ENCODE measurements at regions not wholly inside any gene's neighbourhood (a gene's known extent, or its start where the extent isn't known, plus 50 kb on each side); places are given as distances from the start of the nearest gene placed in this dataset.

DNA sequence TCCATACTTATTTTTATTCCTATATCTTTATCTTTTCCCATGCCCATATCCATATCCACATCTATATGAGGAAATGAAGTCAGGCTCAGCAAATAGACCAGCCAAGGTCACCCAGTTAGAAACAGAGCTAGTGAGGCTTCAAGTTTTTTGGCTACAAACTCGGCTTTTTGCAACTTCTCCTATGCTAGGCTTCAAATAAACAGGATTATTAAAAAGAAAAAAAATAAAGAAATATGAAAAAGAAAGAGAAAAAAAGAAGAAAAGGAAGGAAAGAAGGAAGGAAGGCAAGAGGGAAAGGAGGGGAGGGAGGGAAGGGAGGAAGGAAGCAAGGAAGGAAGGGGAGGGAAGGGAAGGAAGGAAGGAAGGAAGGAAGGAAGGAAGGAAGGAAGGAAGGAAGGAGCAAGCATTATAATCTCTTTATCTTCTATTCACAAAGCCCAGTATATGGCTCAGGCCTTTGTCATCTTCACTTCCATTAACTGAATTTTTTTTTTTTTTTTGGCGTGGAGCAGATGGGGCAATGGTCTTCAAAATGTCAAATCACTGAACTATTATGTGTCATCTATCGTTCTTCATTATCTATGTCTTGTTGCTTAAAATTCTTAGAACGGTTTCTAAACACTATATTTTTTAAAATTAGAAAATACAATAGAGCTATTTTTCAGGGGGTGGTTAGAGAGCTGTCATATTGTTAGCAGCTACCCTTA lies 418.2 kb downstream of the VRK1 start:
- DNase-seq = no peak

DNA sequence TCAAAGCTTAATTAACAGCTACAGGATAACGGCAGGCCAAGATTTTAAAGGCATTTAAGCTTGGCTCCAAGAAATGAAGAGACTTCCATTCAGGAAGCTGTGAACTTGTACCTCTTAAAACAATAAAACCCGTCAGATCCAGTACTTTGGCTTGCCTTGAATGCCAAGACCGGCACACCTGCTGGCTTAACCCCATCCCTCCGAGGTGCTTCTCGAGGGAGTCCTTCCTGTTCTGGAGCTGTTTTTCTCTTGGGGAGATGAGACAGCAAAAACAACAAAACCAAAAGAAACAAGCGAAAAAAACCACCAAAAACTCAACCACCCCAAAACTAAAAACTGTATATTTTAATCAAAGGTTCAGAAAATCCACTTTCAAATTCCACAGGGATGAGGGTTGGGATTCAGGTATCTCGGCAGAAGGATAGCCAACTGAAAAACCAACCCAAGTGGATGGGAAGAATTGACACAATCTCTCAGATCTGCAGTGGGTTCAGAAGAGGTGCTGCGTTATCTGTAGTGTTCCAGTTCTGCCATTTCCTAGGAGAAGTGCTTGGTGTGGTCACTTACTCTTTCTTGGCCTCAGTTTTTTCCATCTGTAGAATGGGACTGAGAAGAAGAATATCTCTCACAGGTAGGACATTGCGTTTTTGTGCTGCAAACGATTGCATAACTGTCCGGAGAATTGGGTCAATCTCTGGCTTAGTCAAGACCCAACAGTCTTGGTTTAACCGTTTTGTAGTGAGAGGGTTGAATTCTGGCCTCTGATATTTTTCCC lies 420.1 kb downstream of the VRK1 start:
- no peak for DNase-seq

DNA sequence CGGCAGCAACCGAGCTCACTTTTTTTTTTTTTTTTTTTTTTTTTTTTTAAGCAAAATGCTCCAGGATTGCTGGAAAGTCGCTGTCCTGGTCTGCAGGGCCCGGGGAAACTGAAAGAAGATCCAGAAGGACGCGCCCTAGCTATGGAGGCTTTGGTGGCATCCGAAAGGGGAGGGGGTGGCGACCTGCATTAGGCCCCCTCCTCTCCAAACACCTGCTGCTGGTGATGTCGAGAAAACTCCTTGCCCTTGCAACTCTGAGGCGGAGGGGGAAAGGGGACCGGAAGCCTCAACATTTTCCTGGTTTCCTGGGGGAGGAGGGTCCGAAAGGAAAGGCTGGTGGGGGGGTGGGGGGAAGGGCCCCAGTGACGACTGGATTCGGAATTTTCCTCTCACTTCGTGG lies 421.1 kb downstream of the VRK1 start:
- DNase-seq = no peak

DNA sequence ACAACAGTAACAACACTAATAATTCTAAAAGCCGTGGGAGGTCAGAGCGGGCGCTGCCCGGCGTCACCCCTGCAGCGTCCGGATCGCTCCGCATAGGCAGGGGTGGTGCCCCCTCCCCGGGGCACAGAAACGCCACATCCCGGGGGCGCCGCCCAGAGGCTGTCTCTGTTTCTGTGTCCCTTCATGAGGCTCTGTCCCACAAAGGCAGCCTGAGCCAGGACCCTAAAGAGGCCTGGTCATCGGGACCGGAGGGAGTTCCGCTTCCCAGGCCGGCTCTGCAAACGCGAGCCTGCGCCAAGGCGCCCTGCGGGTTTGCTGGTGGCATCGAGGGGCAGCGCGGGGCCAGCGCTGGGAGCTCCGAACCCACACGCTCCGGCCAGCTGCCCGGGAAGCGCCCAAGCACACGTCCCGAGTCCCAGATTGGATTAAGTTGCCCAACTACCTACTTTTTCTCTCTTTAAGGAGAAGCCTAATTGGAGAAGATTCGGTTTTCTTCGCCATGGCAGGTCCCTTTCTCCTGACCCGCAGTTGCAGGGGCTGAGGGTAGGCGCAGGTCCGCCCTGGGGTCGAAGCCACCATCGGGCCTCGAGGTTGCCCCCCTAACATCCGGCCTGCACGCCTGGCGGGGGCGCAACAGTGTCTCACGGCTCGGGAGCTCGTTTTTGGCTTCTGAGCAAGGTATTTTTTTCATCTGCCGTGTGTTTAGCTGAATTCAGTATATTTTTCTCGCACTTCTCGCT lies 421.7 kb downstream of the VRK1 start:
- DNase-seq = no peak

DNA sequence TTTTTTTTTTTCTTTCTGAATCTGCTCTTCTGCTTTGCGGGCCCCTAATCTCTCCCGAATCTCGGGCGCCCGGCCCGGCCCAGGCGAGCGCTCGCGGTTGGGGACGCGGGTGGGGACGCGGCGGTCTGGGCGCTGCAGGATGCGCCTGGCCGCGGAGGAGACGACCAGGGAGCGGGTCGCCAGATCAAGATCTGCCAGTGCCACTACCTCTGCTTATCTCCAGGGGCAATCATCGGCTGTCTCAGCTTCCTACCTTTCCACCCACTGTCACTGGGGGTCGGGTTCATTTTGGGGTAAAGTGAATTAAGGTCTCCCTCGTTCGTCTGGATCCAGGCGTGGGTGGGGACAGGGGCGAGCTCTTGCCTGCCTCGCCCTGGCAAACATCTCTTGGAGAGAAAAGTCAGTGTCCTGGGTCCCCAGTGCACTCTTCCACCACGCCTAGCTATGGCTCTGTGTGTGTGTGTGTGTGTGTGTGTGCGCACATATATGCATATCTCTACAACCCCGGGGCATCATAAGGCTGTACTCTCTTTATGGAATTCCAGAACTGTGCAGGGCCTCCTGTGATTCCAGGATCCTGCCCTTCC lies 422.3 kb downstream of the VRK1 start:
- DNase-seq = no peak

DNA sequence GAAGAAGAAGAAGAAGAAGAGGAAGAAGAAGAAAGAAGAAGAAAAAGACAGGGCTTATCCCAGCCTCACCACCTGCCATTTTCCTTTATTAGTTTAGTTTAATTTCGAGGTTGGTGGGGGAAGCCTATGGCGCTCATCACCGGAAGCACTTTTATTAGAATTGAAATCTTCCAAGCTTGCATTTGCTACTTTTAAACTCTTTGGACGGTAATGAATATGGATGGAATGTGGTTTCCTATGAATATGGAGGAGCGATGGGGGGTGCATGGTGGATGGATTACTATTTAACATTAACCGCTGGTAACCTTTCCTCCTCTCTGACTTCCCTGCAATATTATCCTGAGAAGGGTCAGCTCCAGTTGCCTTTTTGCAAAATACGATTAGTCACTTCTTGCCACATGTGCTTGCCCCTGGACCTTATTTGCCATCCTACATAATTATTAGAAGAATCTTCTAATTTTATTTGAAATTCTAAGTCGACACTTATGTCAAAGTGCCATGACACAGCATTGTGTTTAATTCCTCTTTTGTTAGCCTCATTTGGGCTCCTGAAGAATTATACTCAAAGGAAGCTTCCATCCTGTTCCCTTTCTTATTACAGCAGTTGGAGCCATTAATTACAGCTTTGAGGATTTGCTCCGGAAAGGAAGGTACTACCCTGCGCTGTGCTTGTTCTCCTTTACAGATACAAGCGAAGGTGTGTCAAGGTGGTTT lies 424.5 kb downstream of the VRK1 start:
- no peak for DNase-seq

DNA sequence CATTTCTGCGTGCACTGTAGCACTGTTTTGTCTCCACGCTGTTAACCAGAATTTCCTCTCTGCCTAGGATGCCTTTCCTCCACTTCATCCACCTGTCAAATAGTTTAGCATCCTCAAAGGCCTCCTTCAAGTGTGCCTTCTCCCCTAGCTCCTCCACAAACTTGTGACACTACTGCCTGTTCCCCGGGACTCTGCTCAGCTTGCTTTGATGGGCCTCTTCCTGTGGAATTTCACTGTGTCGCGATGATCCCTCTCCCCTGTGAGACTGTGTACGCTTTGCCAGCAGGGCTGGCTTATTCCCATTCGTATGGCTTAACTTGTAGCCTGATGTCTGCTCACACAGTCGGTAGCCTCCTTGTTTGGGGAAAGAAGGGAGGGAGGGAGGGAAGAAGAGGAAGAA lies 426.8 kb downstream of the VRK1 start:
- DNase-seq = no peak

DNA sequence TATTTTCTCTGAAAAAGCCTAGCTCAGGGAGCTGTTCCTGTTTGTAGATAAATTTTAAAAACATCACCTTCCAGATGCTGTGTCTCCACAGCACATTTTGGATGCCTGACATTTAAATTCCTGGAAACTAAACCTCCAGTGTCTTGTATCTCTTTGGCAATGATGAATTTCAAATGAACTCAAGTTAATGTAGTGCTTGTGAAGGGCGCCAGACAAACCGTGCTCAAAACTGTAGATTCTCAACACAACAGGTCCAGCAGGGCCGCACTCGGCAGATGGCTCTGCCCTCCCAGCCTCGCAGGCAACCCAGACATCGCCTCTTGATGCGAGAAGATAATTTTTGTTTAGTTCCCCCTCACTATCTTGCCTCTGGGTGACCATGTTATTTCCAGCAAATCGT lies 432.9 kb downstream of the VRK1 start:
- DNase-seq = no peak

DNA sequence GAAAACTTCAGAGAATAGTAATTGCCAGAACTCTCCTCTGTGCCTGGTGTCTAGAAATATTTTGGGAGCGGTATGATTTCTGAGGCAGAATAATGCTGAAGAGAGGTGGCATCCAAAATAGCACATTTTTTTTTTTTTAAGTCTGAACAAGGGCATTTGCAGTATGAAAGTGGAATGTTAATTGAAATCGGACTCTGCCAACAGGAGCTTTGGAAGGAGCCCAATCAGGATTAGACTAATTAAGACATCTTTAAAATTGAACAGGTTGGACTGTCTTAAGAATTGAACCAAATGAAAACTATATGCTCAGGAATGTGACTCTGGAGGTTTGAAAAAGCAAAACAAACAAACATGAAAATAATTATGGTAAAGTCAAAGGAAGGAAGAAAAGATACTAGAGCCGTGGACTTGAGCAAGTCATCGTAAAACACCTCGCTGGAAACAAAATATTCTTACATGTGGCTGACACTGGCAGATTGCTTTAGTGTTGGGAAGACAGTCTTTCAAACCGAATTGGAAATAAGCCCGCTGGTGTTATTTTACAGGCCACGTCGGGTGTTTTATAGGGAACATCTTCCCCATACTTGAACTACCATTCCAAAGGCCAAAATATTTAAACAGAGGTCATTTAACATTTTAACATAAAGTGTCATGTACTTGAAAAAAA lies 436.3 kb downstream of the VRK1 start:
- no peak for DNase-seq

DNA sequence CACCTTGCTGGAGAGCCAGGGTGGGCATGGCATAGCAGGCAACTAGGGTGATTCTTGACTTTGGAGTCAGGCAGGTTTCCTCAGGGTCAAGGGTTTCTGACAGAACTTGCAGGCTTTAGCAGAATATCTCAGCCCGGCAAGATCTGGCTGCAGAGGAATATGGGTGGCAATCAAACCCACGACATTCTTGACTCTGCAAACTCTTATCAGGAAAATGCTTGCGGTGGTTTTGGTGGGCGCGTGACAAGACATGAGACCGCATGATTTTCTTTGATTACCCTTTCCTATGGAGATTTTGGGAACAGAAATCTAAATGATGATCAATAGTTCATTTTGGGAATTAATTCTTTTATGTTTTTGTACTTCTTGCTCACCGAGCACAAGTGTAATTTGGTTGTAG lies 449.5 kb downstream of the VRK1 start:
- no peak for DNase-seq

DNA sequence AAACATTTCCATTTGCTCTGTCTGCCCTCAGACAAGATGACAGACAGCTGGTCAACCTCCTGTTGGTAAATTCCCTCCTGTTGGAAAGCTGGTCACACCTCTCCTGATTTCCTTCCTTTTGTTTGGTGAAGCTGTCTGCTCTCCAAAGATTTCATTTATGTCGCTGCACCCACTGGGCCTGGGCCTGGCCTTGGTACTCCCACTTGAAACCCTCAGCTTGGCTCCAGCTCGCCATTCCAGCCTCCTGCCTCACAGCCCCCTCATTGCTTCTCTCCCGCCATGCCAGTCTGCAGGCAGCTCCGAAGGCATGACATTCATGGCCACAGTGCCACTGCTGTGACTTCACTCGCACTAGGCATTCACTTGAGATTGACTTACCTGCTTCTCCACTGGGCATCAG lies 451.8 kb downstream of the VRK1 start:
- DNase-seq = no peak

DNA sequence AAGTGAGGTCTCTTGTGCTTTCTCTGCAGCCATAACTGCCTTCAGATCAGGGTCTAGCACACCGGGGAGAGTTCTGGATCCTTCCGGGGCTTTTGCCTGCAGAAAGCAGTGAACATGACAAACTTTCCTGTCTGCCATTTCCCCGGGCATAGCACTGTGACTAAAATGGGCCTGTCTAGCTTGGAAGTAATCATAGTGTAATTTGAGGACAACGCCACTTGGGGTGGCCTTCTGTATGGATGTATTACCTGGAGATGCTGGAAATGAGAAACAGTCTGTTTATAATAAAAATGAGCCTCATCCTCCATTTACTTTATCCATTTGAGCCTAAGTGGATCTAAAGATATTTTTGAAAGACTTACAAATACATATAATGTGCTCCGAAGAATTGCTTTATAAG lies 453.7 kb downstream of the VRK1 start:
- no peak for DNase-seq

DNA sequence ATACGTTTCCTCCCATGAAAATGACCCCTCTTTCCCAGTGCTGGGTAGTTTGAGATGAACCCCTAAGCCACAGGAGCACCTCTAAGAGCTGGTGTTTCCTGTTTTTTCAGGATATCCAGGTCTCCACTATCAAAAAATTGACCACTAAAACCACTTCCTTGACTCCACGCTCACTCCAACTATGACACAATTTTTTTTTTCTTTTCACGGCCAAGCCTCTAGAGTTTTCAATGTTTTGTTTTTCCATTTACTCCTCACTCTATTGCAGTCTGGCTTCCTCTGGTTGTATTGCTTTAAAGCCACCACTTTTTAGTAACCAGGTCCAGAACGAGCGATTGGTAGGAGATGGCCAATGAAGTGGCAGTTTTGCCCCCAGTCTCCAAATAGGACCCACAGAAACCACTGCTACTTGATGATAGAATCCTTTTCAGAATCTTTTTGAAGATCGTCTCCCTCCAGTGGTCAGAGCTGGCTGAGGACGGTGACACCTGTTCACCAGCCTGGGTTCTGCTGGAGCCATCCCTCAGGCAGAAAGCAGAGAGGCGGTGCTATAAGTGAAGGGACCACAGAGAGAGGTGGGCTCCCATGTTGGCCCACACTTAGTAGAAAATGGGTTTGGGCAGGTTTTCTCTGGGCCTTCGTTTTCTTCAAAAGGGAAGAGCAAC lies 454.4 kb downstream of the VRK1 start:
- no peak for DNase-seq

DNA sequence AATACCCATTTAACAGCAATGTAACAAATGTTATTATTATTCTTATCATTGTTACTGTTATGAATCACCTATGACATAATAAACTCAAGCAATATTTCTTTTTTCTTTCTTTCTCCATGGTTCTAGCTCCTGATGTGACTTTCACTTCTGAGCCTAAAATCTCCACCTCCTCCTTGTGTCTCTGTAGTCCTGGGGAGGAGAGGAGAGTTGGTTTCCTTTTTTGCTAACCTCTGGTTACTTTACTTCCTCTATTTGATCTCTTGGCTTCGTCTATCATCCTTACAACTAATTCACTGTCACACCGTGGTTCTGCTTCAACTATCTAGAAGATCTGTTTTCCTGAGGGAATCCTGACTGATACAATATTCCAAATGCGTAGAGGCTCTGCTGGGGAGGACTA lies 456.6 kb downstream of the VRK1 start:
- no peak for DNase-seq

DNA sequence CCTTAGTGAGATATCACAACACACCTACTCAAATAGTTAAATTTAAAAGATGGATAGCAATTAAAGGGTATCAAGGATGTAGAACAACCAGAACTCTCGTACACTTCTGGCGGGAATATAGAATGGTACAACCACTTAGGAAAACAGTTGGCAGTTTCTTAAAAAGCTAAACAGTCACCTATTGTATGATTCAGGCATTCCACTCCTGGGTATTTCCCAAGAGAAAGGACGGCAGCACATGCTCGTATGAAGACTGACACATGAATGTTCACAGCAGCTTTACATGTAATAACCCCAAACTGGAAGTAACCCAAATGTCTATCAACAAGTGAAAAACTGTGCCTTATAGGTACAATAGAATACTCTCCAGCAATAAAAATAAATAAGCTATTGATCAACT lies 465.2 kb downstream of the VRK1 start:
- no peak for DNase-seq

DNA sequence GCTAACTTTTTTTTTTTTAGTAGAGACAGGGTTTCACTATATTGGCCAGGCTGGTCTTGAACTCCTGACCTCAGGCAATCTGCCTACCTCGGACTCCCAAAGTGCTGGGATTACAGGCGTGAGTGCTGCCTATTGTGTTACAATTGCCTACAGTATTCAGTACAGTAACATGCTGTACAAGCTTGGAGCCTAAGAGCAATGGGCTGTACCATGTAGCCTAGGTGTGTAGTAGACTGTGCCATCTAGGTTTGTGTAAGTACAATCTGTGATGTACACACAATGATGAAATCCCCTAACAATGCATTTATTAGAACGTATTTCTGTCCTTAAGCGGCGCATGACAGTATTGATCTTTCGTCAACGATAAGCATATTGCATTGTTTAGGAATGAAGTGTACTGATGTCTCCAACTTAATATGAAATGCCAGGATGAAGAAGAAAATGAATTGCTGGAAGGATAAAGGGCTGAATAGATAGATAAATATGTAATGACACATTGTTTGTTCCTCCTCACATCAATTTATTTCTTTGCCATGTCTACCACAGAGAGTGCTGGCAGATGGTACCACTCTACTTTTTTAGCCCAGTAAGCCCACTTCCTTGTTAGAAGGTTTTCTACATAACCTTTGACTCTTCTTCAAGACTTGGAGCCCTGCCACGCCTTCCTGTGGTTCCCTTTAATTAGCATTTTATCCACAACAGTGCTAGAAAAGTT lies 467.5 kb downstream of the VRK1 start:
- no peak for DNase-seq

DNA sequence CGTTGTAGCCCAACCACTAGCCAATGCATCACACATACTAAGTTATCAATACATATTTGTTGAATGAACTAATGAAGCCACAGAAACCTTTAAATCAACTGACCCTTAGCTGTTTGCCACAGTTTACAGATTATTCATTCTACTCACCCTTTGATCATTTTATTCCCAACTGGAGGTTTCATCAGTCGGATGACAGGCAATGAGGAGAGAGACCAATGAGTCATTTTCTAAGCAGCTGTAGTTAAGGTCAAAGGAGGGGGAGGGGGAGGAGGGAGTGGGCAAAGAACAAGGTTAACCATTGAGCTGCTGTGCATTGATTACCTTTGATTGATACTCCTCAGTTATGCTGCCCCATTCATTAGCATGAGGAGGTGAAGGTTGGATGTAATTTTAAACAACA lies 469.5 kb downstream of the VRK1 start:
- no peak for DNase-seq

DNA sequence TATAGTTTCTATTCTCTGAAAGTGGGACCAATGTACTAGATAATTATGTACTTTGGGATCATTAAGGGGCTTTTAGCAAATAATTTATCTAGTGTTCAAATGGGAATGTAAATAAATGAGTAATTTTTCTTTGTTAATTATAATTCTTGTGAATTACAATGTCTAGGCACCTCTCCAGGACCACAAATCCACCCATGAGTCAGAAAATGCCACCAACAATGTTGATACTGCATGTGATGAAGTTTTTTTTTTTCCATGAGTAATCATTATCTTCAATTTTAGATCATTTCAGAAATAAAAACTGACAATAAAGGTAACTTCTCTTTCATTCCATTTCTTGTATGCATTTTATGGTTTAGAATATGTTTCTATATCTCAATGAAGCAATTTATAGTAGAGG lies 470.3 kb downstream of the VRK1 start:
- DNase-seq = no peak

DNA sequence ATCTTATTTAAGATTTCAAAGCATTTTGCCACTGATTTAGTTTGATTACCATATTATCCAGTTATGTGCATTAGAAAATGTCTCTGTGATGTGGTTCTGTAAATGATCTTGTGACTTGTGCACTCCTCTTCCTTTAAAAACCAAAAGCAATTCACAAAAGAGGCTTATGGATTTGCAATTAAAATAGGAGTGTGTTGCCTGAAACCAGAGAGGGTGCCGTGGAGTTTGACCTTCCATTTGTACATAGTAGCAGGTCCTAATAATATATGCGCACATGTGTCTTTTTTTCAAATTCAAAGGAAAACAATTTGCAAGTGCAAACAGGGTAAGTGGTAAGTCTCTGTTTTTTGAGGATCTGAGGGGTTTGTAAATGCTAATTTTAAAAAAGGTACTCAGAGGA lies 470.9 kb downstream of the VRK1 start:
- no peak for DNase-seq

DNA sequence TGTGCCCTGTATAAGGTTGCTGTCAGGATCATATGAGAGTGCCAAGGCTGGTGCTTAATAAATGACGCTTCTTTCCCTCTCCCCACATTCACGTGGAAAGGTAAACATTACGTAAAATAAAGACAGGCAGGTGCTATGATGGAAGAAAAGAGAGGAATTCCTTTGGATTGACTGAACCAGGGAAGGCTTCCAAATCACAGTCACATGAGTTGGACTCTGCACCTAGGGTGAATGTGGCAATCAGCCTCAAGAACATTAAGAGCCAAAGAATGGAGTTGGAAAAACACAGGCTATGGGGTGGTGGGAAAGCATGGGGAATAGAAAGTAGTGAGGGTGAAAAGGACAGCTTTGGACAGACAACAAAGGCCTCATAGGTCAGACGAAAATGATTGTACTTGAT lies 473.1 kb downstream of the VRK1 start:
- no peak for DNase-seq

DNA sequence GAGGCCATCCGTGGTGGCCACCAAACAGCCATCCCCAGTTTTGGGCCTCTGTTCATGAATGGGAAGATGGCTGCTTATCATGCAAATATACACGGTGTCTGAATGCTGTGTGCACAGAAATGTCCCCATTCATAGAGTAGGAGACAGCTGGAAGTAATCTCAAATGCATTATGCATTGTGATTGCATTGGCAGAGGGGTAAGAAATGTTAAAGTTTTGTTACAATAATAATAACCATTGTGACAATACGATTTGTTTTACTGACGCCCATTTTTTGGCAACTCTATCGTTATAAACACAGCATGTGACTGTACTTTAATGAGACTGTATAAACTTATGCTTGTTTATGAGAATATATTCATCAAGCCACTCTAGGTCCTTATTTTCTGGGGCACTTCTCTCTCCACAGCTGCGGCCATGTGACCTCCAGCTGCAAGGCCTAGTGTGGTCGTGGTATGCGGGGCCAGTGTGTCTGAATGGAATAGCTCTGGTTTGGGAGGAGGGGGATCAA lies 474.3 kb downstream of the VRK1 start:
- DNase-seq = no peak

Data from inflammatory macrophage treated with lipopolysaccharide for 4 hours (primary cell).